ENCODE measurements at regions not wholly inside any gene's neighbourhood (a gene's known extent, or its start where the extent isn't known, plus 50 kb on each side); places are given as distances from the start of the nearest gene placed in this dataset.
"Not testable (repeated sequence)": the region's sequence is repeated elsewhere in the genome, so short reads cannot be mapped to it uniquely, and the experiment has no call there.

- DNase-seq (ENCODE audit: low read depth in 3 of 3, low spot score in 2 of 3): not testable (repeated sequence)
Observed at GRCh38 chrX:150273575-150274294, 89.4 kb upstream of the MAMLD1 start.

DNA sequence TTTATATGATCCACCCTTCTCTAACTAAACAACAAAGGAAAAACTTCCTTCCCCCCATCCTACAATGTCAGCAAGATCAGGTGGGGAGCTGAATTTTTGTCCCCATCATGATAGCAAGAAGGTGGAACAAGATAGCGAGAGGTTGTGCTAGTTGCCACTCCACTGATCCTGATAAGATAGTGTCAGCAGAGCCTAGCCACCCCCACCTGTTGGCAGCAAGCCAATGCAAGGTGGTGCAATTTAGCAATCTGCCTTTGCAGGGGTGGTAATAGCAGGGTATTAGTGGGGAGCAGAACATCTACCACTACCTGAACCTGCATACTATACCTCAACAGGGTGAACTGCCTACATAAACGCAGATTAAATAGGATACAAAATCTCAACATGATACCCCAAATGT, 80.2 kb upstream of the MAMLD1 start:
- no peak for DNase-seq (ENCODE audit: low read depth in 3 of 3, low spot score in 2 of 3)

DNA sequence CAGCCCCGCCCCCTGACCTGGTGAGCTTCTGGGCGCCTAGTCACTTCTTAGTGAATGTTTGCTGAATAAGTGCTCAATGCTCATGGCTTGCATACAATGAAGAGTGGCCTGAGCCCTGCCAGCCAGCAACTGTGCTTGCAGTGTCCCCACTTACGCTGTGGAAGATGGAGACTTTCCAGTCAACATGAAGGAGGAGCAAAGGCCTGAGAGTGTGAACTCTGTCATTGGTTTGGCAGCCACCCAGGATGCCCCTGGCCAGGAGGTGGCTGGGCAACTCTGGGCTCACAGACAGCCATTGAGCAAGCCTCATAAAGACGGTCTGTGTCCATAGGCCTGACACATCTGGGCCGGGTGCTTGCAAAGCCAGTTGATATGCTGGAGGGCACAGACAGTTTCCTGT, 72.1 kb upstream of the MAMLD1 start:
- DNase-seq (ENCODE audit: low read depth in 3 of 3, low spot score in 2 of 3): no peak

GRCh38 chrX:150293311-150294013, 69.7 kb upstream of the MAMLD1 start:
- DNase-seq (ENCODE audit: low read depth in 3 of 3, low spot score in 2 of 3): no peak

DNA sequence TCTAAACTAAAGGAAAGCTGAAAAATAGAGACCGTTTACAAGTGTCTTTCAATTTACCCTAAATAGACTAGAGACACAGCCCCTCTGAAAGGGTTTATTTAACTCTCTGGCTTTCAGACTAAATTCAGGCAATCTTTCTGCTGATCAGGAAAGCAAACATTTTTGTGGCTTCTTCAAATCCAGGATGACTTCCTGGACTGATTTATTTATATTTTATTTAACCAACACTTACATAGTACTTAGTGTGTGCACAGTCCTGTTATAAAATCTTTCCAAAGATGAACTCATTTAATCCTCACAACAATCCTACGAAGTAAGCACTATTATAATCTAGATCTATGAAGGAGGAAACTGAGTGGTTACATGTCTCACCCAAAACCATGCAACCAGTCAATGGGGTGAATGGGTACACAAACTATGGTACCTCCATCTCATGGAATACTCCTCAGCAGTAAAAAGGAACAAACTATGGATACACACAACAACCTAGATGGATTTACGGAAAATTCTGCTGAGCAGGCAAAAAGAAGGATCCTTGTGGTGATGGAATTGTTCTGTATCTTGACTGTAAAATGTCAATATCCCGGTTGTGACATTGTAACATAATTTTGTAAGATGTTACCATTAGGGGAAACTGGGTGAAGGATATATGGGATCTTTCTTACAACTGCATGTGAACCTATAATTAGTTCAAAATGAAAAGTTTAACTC, 64.1 kb upstream of the MAMLD1 start:
- DNase-seq (ENCODE audit: low read depth in 3 of 3, low spot score in 2 of 3): no peak

DNA sequence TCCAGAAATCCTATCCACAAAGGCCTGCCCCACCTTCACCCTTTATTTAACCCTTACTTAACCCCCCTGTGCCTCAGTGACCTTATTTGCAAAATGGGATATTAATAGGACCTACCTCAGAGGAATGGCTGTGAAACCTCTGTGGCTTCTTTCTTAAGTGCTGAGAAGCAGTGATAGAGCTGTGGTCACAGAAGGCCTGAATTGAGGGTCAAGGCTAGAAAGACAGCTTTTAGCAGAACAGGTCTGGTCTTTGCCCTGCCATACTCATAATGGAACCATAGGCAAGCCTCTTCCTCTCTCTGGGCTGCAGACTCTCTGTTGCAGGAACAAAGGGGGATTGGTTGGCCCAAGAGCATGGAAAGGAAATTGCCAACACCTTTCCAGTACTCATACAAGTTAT, 63.5 kb upstream of the MAMLD1 start:
- DNase-seq (ENCODE audit: low read depth in 3 of 3, low spot score in 2 of 3): no peak

- DNase-seq (ENCODE audit: low read depth in 3 of 3, low spot score in 2 of 3): no peak
Observed at GRCh38 chrX:150303386-150304097, 59.6 kb upstream of the MAMLD1 start.

DNA sequence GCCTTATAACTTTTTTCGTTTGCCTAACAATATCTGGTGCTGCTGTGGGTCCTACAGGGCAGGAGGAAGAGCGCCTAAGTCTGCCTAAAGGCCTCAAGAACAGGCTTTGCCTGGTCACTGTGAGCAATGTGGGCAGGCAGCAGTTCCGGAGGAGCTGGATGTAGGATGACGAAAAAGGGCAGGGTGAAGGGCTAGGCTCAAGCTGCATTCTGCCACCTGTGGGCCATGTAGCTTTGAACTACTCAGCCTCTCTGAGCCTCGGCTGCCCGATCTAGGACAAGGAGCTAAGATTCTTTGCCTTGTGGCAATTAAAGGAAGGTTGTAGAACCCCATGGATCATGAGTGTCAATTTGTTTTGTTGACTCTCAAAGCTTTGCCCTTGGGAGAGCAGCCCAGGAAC, 57.1 kb upstream of the MAMLD1 start:
- no peak for DNase-seq (ENCODE audit: low read depth in 3 of 3, low spot score in 2 of 3)

DNA sequence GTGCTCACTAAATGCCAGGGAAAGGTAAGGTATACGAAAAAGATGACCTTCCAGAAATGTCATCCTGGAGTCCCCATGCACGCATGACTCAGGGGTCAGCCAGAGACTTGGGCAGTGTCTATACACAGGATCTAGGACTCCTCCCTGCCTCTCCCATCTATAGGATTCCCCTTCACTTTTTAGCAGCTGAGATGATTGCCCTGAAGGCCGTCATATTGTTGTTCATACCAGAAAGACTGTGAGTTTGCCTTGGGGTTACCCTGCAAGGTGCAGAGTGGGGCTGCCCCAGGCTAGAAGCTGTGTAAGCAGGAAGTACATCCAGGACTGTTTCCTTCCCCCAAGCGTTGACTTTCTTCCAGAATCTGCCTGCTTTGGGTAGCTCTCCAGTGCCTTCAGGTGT, 55.1 kb upstream of the MAMLD1 start:
- DNase-seq (ENCODE audit: low read depth in 3 of 3, low spot score in 2 of 3): no peak

DNA sequence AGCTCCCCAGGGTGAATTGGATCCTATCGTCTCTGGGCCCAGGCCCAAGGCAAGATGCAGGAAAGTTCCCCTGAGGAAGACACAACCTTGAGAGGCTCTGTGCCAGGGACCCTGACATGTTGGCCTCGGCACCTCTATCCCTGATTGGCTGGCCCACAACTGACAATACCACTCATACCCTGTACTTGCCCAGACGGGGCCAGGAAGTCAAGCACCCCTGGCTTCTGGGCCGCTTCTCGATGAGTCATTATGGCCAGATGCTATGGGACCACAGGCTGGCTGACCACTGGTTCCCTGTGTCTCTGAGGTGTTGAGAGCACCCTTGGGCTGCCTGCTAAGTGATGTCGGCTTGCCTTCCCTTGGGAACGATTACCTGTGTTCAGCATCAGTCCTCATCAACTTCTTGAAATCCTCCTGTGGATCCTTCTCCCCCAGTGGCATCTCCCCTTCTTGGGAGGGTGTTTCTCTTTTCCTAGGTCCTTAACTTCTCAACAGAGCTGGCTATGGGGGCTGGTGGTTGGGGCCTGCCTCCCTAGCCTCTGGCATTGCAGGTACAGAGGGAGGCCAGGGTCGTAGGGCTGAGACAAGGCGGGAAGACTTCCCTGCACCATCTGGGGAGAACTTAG, 54.5 kb upstream of the MAMLD1 start:
- DNase-seq (ENCODE audit: low read depth in 3 of 3, low spot score in 2 of 3): no peak

DNA sequence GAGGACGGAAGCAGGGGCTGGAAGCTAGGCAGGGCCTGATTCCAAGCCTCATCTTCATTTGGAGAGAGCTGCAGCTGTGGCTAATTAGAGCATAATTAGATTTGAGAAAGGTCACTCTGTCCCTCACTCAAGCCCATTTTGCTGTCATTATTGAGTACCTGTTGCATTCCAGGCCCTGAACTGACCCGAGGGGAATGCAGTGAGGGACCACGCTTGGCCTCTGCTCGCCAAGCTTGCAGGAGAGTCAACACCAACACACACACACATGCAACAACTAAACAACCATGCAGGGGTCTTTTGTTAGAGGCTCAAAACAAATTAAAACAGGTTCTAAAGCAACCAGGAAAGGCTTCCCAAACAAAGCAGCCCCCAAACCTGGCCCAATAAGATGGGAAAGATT, 52.7 kb upstream of the MAMLD1 start:
- no peak for DNase-seq (ENCODE audit: low read depth in 3 of 3, low spot score in 2 of 3)

- no peak for DNase-seq (ENCODE audit: low read depth in 3 of 3, low spot score in 2 of 3)
Observed at GRCh38 chrX:150310881-150311280, 52.2 kb upstream of the MAMLD1 start.

DNA sequence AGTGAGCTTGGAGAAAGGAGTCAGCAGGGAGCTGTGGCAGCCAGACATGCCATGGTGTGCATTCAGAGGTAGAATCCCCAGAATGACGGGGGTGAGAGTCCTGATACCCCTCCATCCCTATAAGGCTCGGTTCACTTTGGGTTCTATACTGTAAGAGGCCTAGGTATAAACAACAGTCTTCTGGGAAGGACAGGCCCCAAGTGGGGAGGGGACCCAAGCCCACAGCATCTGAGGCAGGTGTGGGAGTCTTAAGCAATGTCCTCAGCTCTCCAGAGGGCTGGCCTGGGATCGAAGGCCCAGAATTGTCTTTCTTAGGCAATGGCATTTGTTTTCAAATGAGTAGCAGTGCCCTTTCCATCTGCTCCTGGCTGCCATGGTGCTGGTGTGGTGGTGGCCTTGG, 50.2 kb upstream of the MAMLD1 start:
- DNase-seq (ENCODE audit: low read depth in 3 of 3, low spot score in 2 of 3): no peak

Data from right renal cortex interstitium (tissue), 3 donors.